HepG2 (cell line): ENCODE measurements at regions not wholly inside any gene's neighbourhood (a gene's known extent, or its start where the extent isn't known, plus 50 kb on each side); places are given as distances from the start of the nearest gene placed in this dataset.

Experiments
- ATF7-NPFF ChIP-seq: sonication (generic); formaldehyde crosslinking; IDR thresholded peaks from 2 replicates; pipeline ENCODE4 v1.8.1; 2023; ENCODE audit warnings: mild to moderate bottlenecking, low read depth, missing genetic modification reagents, moderate library complexity
- CBX2 ChIP-seq, 2 experiments: fragments of 200-600 bp in 1 of 2; sonication (generic); formaldehyde crosslinking in 1 of 2; IDR thresholded peaks; 2 replicates each; pipeline versions ENCODE4 v1.7.0 to v1.8.1; 2018 to 2022; ENCODE audit warnings: low read depth in 2 of 2, low read length in 1 of 2, mild to moderate bottlenecking in 1 of 2, missing genetic modification reagents in 1 of 2
- EP300 ChIP-seq, 3 experiments: sonication (generic) in 1 of 3; formaldehyde crosslinking in 1 of 3; IDR thresholded peaks; 2 replicates each; pipeline versions ENCODE4 v1.5.1 to v1.6.1; 2011 to 2020; ENCODE audit warnings: low read depth in 2 of 3, low read length in 2 of 3, borderline replicate concordance in 1 of 3, improper control_type of control experiment in 1 of 3, mild to moderate bottlenecking in 1 of 3, missing genetic modification reagents in 1 of 3, moderate library complexity in 1 of 3
- FOSL1 ChIP-seq: sonication (generic); formaldehyde crosslinking; IDR thresholded peaks from 2 replicates; pipeline ENCODE4 v1.9.0; 2021; ENCODE audit warnings: missing genetic modification reagents, borderline replicate concordance
- FOXM1 ChIP-seq: sonication (generic); formaldehyde crosslinking; IDR thresholded peaks from 2 replicates; pipeline ENCODE4 v1.5.0; 2020; ENCODE audit warnings: missing genetic modification reagents
- GABPB1 ChIP-seq: IDR thresholded peaks from 2 replicates; pipeline ENCODE4 v1.6.1; 2016; ENCODE audit warnings: mild to moderate bottlenecking, missing genetic modification reagents, moderate library complexity, missing compliant biosample characterization
- HES4 ChIP-seq: sonication (generic); formaldehyde crosslinking; IDR thresholded peaks from 2 replicates; pipeline ENCODE4 v1.9.0; 2021; ENCODE audit warnings: mild to moderate bottlenecking, missing genetic modification reagents, borderline replicate concordance
- MXI1 ChIP-seq: IDR thresholded peaks from 3 replicates; pipeline ENCODE4 v1.6.1; 2012; ENCODE audit warnings: low read depth, low read length, inconsistent platforms, borderline replicate concordance
- NFE2L2 ChIP-seq: fragments of 150-350 bp; IDR thresholded peaks from 2 replicates; pipeline ENCODE4 v1.6.1; 2014; ENCODE audit warnings: low read length
- NFIC ChIP-seq: IDR thresholded peaks from 2 replicates; pipeline ENCODE4 v1.6.1; 2012; ENCODE audit warnings: mild to moderate bottlenecking, low read length, inconsistent platforms
- NFKBIZ ChIP-seq: IDR thresholded peaks from 2 replicates; pipeline ENCODE4 v1.6.1; 2018; ENCODE audit warnings: missing genetic modification reagents, missing compliant biosample characterization
- NR1H2 ChIP-seq: sonication (generic); formaldehyde crosslinking; IDR thresholded peaks from 2 replicates; pipeline ENCODE4 v1.8.1; 2022; ENCODE audit warnings: low read depth, missing genetic modification reagents, borderline replicate concordance
- PPARG ChIP-seq: conservative IDR thresholded peaks from 2 replicates; pipeline ENCODE4 v1.6.1; 2016; ENCODE audit warnings: missing biosample characterization, missing genetic modification reagents
- SRY ChIP-seq: sonication (generic); formaldehyde crosslinking; IDR thresholded peaks from 2 replicates; pipeline ENCODE4 v1.8.0; 2022; ENCODE audit warnings: mild to moderate bottlenecking, missing genetic modification reagents
- ZBTB34 ChIP-seq: sonication (generic); formaldehyde crosslinking; IDR thresholded peaks from 2 replicates; pipeline ENCODE4 v1.8.0; 2022; ENCODE audit warnings: mild to moderate bottlenecking, missing genetic modification reagents
- ZBTB8A ChIP-seq: sonication (generic); formaldehyde crosslinking; IDR thresholded peaks from 2 replicates; pipeline ENCODE4 v1.4.0; 2020; ENCODE audit warnings: mild to moderate bottlenecking, low read depth, missing genetic modification reagents, borderline replicate concordance
- ZFY ChIP-seq: sonication (generic); formaldehyde crosslinking; IDR thresholded peaks from 2 replicates; pipeline ENCODE4 v1.4.0; 2020; ENCODE audit warnings: missing genetic modification reagents
- ZNF496 ChIP-seq: sonication (generic); formaldehyde crosslinking; IDR thresholded peaks from 2 replicates; pipeline ENCODE4 v1.8.1; 2023; ENCODE audit warnings: mild to moderate bottlenecking, moderate library complexity, missing genetic modification reagents; ENCODE audit not compliant: insufficient replicate concordance
- ZNF550 ChIP-seq: sonication (generic); formaldehyde crosslinking; IDR thresholded peaks from 2 replicates; pipeline ENCODE4 v1.4.0; 2020; ENCODE audit warnings: mild to moderate bottlenecking, missing genetic modification reagents, borderline replicate concordance
- ZNF572 ChIP-seq: sonication (generic); formaldehyde crosslinking; IDR thresholded peaks from 2 replicates; pipeline ENCODE4 v1.5.1; 2020; ENCODE audit warnings: mild to moderate bottlenecking, missing genetic modification reagents
- ZNF841 ChIP-seq: sonication (generic); formaldehyde crosslinking; IDR thresholded peaks from 2 replicates; pipeline ENCODE4 v1.8.1; 2023; ENCODE audit warnings: missing genetic modification reagents, borderline replicate concordance
- ZSCAN9 ChIP-seq: IDR thresholded peaks from 2 replicates; pipeline ENCODE4 v1.6.1; 2016; ENCODE audit warnings: borderline replicate concordance
- TF ChIP-seq, protein P1 (sequence below): sonication (generic); formaldehyde crosslinking; IDR thresholded peaks from 2 replicates; pipeline ENCODE4 v1.4.0; 2020; ENCODE audit warnings: missing genetic modification reagents
- TF ChIP-seq, protein P2 (sequence below): sonication (generic); formaldehyde crosslinking; IDR thresholded peaks from 2 replicates; pipeline ENCODE4 v1.8.1; 2023; ENCODE audit warnings: mild to moderate bottlenecking, moderate library complexity, missing genetic modification reagents
- TF ChIP-seq, protein P3 (sequence below): sonication (generic); formaldehyde crosslinking; IDR thresholded peaks from 2 replicates; pipeline ENCODE4 v1.5.1; 2020; ENCODE audit warnings: missing genetic modification reagents, mild to moderate bottlenecking, borderline replicate concordance

DNA sequence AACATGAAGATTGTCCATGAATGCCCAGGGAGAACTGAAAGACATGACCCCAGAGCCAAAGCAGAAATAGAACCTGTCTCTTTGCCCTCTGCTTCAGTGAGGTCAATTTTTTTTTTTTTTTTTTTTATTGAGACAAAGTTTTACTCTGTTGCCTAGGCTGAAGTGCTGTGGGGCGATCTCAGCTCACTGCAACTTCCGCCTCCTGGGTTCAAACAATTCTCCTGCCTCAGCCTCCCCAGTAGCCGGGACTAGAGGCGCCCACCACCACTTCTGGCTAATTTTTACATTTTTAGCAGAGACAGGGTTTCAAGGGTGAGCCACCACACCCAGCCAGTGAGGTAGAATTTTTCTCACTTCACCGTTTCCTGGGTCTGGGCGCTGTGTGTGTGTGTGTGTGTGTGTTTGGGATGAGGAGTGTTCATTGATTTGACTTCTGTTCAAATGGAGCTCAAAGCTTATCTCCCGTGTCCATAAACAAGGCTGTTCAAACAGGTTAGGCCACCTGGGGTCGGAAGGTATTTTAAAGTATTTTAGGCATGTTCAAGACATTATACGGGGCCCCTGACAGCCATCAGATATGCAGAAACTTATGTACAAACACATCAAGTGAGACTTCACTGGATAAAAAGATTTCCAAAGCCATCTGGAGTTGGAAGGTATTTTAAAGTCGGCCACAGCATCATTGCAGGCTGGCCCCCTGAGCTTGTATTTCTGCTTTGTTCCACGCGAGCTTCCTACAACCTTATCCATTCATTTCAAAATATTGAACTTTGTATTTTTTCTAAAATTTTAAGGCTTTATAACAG is 93.8 kb downstream of the MAP3K8 start (continued):
- TF ChIP-seq NFE2L2 = no peak
- no peak for TF ChIP-seq NFKBIZ (CRISPR knock-in tag)
- TF ChIP-seq, protein P1, sequence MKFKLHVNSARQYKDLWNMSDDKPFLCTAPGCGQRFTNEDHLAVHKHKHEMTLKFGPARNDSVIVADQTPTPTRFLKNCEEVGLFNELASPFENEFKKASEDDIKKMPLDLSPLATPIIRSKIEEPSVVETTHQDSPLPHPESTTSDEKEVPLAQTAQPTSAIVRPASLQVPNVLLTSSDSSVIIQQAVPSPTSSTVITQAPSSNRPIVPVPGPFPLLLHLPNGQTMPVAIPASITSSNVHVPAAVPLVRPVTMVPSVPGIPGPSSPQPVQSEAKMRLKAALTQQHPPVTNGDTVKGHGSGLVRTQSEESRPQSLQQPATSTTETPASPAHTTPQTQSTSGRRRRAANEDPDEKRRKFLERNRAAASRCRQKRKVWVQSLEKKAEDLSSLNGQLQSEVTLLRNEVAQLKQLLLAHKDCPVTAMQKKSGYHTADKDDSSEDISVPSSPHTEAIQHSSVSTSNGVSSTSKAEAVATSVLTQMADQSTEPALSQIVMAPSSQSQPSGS (CRISPR knock-in tag) = peak; percentile 53; the same call in 1 of the 2 replicates
- TF ChIP-seq EP300 (IDR thresholded peaks at IDR 0.05; ENCODE audit: low read depth in 2 of 2, low read length in 2 of 2) = peak in 1 of 2 experiments; percentile 82; a peak in 2 of 4 replicates
- no peak for TF ChIP-seq EP300 (CRISPR knock-in tag; IDR thresholded peaks at IDR 0.05; ENCODE audit: borderline replicate concordance)
- peak; percentile 33; the same call in 1 of the 2 replicates for TF ChIP-seq SRY (CRISPR knock-in tag)
- TF ChIP-seq FOSL1 = no peak
- TF ChIP-seq, protein P2, sequence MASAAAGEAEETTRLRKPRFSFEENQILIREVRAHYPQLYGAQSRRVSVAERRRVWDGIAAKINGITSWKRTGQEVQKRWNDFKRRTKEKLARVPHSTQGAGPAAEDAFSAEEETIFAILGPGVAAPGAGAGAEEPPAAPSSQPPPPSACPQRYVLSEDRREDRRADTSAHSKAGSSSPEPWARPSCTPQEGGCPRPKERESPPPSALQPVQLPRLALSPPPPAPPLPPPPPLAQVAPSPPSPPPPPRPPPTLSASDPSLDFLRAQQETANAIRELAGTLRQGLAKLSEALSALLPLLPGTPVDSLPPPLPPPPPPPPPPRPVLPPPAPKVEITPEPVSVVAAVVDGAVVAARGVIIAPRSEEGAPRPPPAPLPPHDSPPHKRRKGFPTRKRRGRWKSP (CRISPR knock-in tag) = 0 out of 2 replicates have a peak, but pooled peaks have one; percentile 25
- TF ChIP-seq MXI1 = no peak
- no peak for TF ChIP-seq NR1H2 (CRISPR knock-in tag)
- TF ChIP-seq ZNF550 (CRISPR knock-in tag) = no peak
- no peak for TF ChIP-seq HES4 (CRISPR knock-in tag)
- no peak for TF ChIP-seq ZFY (CRISPR knock-in tag)
- TF ChIP-seq ZBTB34 (CRISPR knock-in tag) = no peak
- TF ChIP-seq PPARG (CRISPR knock-in tag) = peak; percentile 39; the same call in 1 of the 2 replicates
- no peak for TF ChIP-seq ZBTB8A
- no peak for TF ChIP-seq CBX2 (IDR thresholded peaks at IDR 0.05; ENCODE audit: low read depth, low read length)
- no peak for TF ChIP-seq CBX2 (CRISPR knock-in tag; IDR thresholded peaks at IDR 0.05; ENCODE audit: low read depth)
- TF ChIP-seq ZNF496 (CRISPR knock-in tag) = no peak
- no peak for TF ChIP-seq ZSCAN9 (CRISPR knock-in tag)
- no peak for TF ChIP-seq ZNF841 (CRISPR knock-in tag)
- TF ChIP-seq ATF7-NPFF = no peak
- TF ChIP-seq, protein P3, sequence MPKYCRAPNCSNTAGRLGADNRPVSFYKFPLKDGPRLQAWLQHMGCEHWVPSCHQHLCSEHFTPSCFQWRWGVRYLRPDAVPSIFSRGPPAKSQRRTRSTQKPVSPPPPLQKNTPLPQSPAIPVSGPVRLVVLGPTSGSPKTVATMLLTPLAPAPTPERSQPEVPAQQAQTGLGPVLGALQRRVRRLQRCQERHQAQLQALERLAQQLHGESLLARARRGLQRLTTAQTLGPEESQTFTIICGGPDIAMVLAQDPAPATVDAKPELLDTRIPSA (CRISPR knock-in tag) = no peak
- no peak for TF ChIP-seq ZNF572 (CRISPR knock-in tag)
- TF ChIP-seq GABPB1 = peak; percentile 14; the same call in 1 of the 2 replicates
- no peak; the same call in 1 of the 2 replicates for TF ChIP-seq NFIC
- TF ChIP-seq FOXM1 (CRISPR knock-in tag) = no peak
